ENCODE measurements at regions not wholly inside any gene's neighbourhood (a gene's known extent, or its start where the extent isn't known, plus 50 kb on each side); places are given as distances from the start of the nearest gene placed in this dataset.

GRCh38 chr3:105108823-105109222, 257.9 kb upstream of the ALCAM start:
- H3K9me3 ChIP-seq (replicated peaks; ENCODE audit: control insufficient read depth, insufficient read depth, low read length): no peaks in the 10 kb centered on the region
- no peak overlapping the region for H3K9ac ChIP-seq (ENCODE audit: control insufficient read depth, insufficient read depth, low read length)
- no peak overlapping the region for H3K27ac ChIP-seq (ENCODE audit: control insufficient read depth, insufficient read depth)
- whole genome bisulfite sequencing (ENCODE audit: insufficient coverage, insufficient replicate concordance, low lambda C conversion rate, missing lambda C conversion rate): 0% methylated on average over 1 of the region's 1 CpG
- FAIRE-seq (no peak), DNase-seq (ENCODE audit: low read depth, low spot score) (no peak), ATAC-seq (no peak)
- H2AFZ ChIP-seq (ENCODE audit: control insufficient read depth, low read depth, low read length): no peak overlapping the region
- in situ Hi-C loops (cut with MboI): no loop called here
- CTCF ChIA-PET: no interaction called here
- SMC1A ChIA-PET (ENCODE audit: uncharacterized antibody, unreplicated experiment): interaction anchor here (0.6 kb wide), 1 partner anchor 126 kb away, joined by 3 read pairs; no protein-coding TSS in a partner anchor
- H3K79me2 ChIP-seq (ENCODE audit: control insufficient read depth, insufficient read depth, low read length): no peaks in the 10 kb centered on the region
- no peak overlapping the region for H3K4me2 ChIP-seq (ENCODE audit: control insufficient read depth, insufficient read depth)
- RAD21 ChIA-PET (ENCODE audit: unreplicated experiment): no interaction called here
- no TSS peak for BruUV-seq (replicated peaks)
- no peaks in the 10 kb centered on the region for H3K36me3 ChIP-seq (ENCODE audit: control insufficient read depth in 2 of 2, insufficient read depth in 2 of 2, low read length in 1 of 2)
- no peaks in the 10 kb centered on the region for H3K27me3 ChIP-seq (replicated peaks in 1 of 2; ENCODE audit: control insufficient read depth in 2 of 2, insufficient read depth in 2 of 2, low read length in 1 of 2)
- no peak overlapping the region for H3K4me3 ChIP-seq
- POLR2A ChIA-PET: no interaction called here
- no peaks in the 10 kb centered on the region for H4K20me1 ChIP-seq (ENCODE audit: control insufficient read depth, insufficient read depth)
- TF ChIP-seq MYC (IDR thresholded peaks at IDR 0.05; ENCODE audit: insufficient read depth, insufficient read length, insufficient replicate concordance, low read length, severe bottlenecking) (no peak), RAD21 (IDR thresholded peaks at IDR 0.05; ENCODE audit: insufficient read depth, low read depth, low read length) (no peak), SUZ12 (IDR thresholded peaks at IDR 0.05; ENCODE audit: unreplicated experiment) (no peak), POLR2AphosphoS2 (IDR thresholded peaks at IDR 0.05; ENCODE audit: low read depth, low read length) (no peak), ATF3 (IDR thresholded peaks at IDR 0.05; ENCODE audit: borderline replicate concordance, extremely low read depth, low read depth, low read length) (no peak), EZH2 (IDR thresholded peaks at IDR 0.05; ENCODE audit: borderline replicate concordance, control insufficient read depth, low read depth, low read length) (no peak), ZNF687 (IDR thresholded peaks at IDR 0.05) (no peak), JUNB (IDR thresholded peaks at IDR 0.05) (no peak), ZBTB33 (IDR thresholded peaks at IDR 0.05) (no peak), KAT2A (conservative IDR thresholded peaks at IDR 0.05; ENCODE audit: control insufficient read depth, low read depth, low read length) (no peak), POLR2A (IDR thresholded peaks at IDR 0.05; ENCODE audit: low read depth, low read length) (no peak), YBX1 (IDR thresholded peaks at IDR 0.05) (no peak), STAT1 (conservative IDR thresholded peaks at IDR 0.05) (no peak), SREBF1 (IDR thresholded peaks at IDR 0.05; ENCODE audit: low read length) (no peak), IRF3 (IDR thresholded peaks at IDR 0.05) (no peak), HDAC2 (IDR thresholded peaks at IDR 0.05) (no peak), CBFB (IDR thresholded peaks at IDR 0.05; ENCODE audit: low read depth) (no peak)
- no peaks in the 10 kb centered on the region for H3K4me1 ChIP-seq (ENCODE audit: control insufficient read depth, insufficient read depth, low read length)
- intact Hi-C loops (cut with micrococcal nuclease; ENCODE audit: unreplicated experiment): no loop called here
